ENCODE measurements at regions not wholly inside any gene's neighbourhood (a gene's known extent, or its start where the extent isn't known, plus 50 kb on each side); places are given as distances from the start of the nearest gene placed in this dataset.

GRCh38 chr2:219947575-219947974 is 320.1 kb downstream of the SLC4A3 start:
- intact Hi-C loops (cut with DNase I) = no loop called here
- TF ChIP-seq CTCF (IDR thresholded peaks at IDR 0.05) = no peak
- TF ChIP-seq POLR2AphosphoS5 (IDR thresholded peaks at IDR 0.05; ENCODE audit: insufficient read depth in 1 of 2, low read depth in 1 of 2) = no peak
- no peak for TF ChIP-seq POLR2A (IDR thresholded peaks at IDR 0.05)
- Histone ChIP-seq H3K4me1 (no peaks in the 10 kb centered on the region), H3K36me3 (no peaks in the 10 kb centered on the region), H3K27me3 (no peaks in the 10 kb centered on the region), H3K27ac (no peak overlapping the region), H3K4me3 (no peak overlapping the region), H3K9me3 (no peaks in the 10 kb centered on the region)
- DNase-seq (ENCODE audit: extremely low spot score in 2 of 2) = no peak

GRCh38 chr2:219949053-219949452 is 321.6 kb downstream of the SLC4A3 start:
- Histone ChIP-seq H3K4me1 (no peaks in the 10 kb centered on the region), H3K4me3 (no peak overlapping the region), H3K36me3 (no peaks in the 10 kb centered on the region), H3K27ac (no peak overlapping the region), H3K27me3 (no peaks in the 10 kb centered on the region), H3K9me3 (no peaks in the 10 kb centered on the region)
- intact Hi-C loops (cut with DNase I) = no loop called here
- DNase-seq (ENCODE audit: extremely low spot score in 2 of 2) = no peak
- TF ChIP-seq POLR2A (IDR thresholded peaks at IDR 0.05) (no peak), CTCF (IDR thresholded peaks at IDR 0.05) (no peak), POLR2AphosphoS5 (IDR thresholded peaks at IDR 0.05; ENCODE audit: insufficient read depth in 1 of 2, low read depth in 1 of 2) (no peak)

- H3K4me3 ChIP-seq = no peak overlapping the region
- TF ChIP-seq POLR2A (IDR thresholded peaks at IDR 0.05) (no peak), CTCF (IDR thresholded peaks at IDR 0.05) (no peak), POLR2AphosphoS5 (IDR thresholded peaks at IDR 0.05; ENCODE audit: insufficient read depth in 1 of 2, low read depth in 1 of 2) (no peak)
- H3K27me3 ChIP-seq = no peaks in the 10 kb centered on the region
- intact Hi-C loops (cut with DNase I) = no loop called here
- H3K4me1 ChIP-seq = no peaks in the 10 kb centered on the region
- no peaks in the 10 kb centered on the region for H3K9me3 ChIP-seq
- no peak for DNase-seq (ENCODE audit: extremely low spot score in 2 of 2)
- no peaks in the 10 kb centered on the region for H3K36me3 ChIP-seq
- no peak overlapping the region for H3K27ac ChIP-seq
Observed at GRCh38 chr2:219951099-219951498, 323.7 kb downstream of the SLC4A3 start.

GRCh38 chr2:219954331-219954730 is 326.9 kb downstream of the SLC4A3 start:
- DNase-seq (ENCODE audit: extremely low spot score in 2 of 2) = no peak
- H3K4me3 ChIP-seq = no peak overlapping the region
- intact Hi-C loops (cut with DNase I) = no loop called here
- H3K4me1 ChIP-seq = no peaks in the 10 kb centered on the region
- H3K27ac ChIP-seq = no peak overlapping the region
- H3K27me3 ChIP-seq = no peaks in the 10 kb centered on the region
- peaks cover 4% of the 10 kb centered on the region for H3K9me3 ChIP-seq
- H3K36me3 ChIP-seq = no peaks in the 10 kb centered on the region
- TF ChIP-seq CTCF (IDR thresholded peaks at IDR 0.05) (no peak), POLR2A (IDR thresholded peaks at IDR 0.05) (no peak), POLR2AphosphoS5 (IDR thresholded peaks at IDR 0.05; ENCODE audit: insufficient read depth in 1 of 2, low read depth in 1 of 2) (no peak)

GRCh38 chr2:219957820-219958219 is 330.4 kb downstream of the SLC4A3 start:
- TF ChIP-seq CTCF (IDR thresholded peaks at IDR 0.05) = no peak
- H3K36me3 ChIP-seq = no peaks in the 10 kb centered on the region
- intact Hi-C loops (cut with DNase I) = no loop called here
- DNase-seq (ENCODE audit: extremely low spot score in 2 of 2) = no peak
- no peaks in the 10 kb centered on the region for H3K27me3 ChIP-seq
- H3K4me1 ChIP-seq = no peaks in the 10 kb centered on the region
- H3K27ac ChIP-seq = no peak overlapping the region
- peaks cover 4% of the 10 kb centered on the region for H3K9me3 ChIP-seq
- no peak overlapping the region for H3K4me3 ChIP-seq
